ENCODE measurements at regions not wholly inside any gene's neighbourhood (a gene's known extent, or its start where the extent isn't known, plus 50 kb on each side); places are given as distances from the start of the nearest gene placed in this dataset.

- H3K79me1 ChIP-seq (ENCODE audit: low read depth in 1 of 2, low read length in 2 of 2): no peaks in the 10 kb centered on the region
- H3K4me2 ChIP-seq (ENCODE audit: low read depth, low read length): no peak overlapping the region
- no peak overlapping the region for H3K56ac ChIP-seq (ENCODE audit: extremely low read depth, insufficient read depth, low read length)
- H3K27me3 ChIP-seq (ENCODE audit: control insufficient read depth, insufficient read depth, low read length): peaks cover 12% of the 10 kb centered on the region; the same call in 1 of the 2 replicates
- H4K20me1 ChIP-seq (ENCODE audit: insufficient read depth, low read length): no peaks in the 10 kb centered on the region; the same call in 1 of the 2 replicates
- no peak overlapping the region for H2BK120ac ChIP-seq (ENCODE audit: low read depth, low read length)
- dilution Hi-C loops (cut with HindIII; ENCODE audit: low sequenced_read_pairs, unreplicated experiment): no loop called here
- no peak overlapping the region for H3K23ac ChIP-seq (ENCODE audit: low read depth, low read length)
- no peak overlapping the region for H4K91ac ChIP-seq (ENCODE audit: insufficient read depth, low read depth, low read length)
- peaks cover 7% of the 10 kb centered on the region; the same call in 1 of the 2 replicates for H3K9me1 ChIP-seq (ENCODE audit: insufficient read depth, low read length)
- in situ Hi-C loops (cut with MboI; ENCODE audit: low sequenced_read_pairs): no loop called here
- ChIA-PET POLR2A (ENCODE audit: unreplicated experiment) (no interaction called here), CTCF (interaction anchor here (0.6 kb wide), 1 partner anchor 298 kb away, joined by 6 read pairs; no protein-coding TSS in a partner anchor)
- intact Hi-C loops (cut with micrococcal nuclease): no loop called here
- H3K27ac ChIP-seq (ENCODE audit: insufficient read depth, low read length): no peak overlapping the region
- no peak overlapping the region for H3K9ac ChIP-seq (ENCODE audit: low read depth, low read length)
- H3K14ac ChIP-seq (replicated peaks; ENCODE audit: low read depth, low read length): no peak overlapping the region
- ATAC-seq (ENCODE audit: low read depth) (no peak), DNase-seq (no peak)
- H2BK15ac ChIP-seq (ENCODE audit: low read depth, low read length): no peak overlapping the region
- H4K8ac ChIP-seq (ENCODE audit: low read depth in 2 of 2, low read length in 2 of 2): no peak overlapping the region
- no peak for TF ChIP-seq FOS (IDR thresholded peaks at IDR 0.05; ENCODE audit: low read depth, low read length)
- TF ChIP-seq SMC3 (IDR thresholded peaks at IDR 0.05; ENCODE audit: low read depth, low read length): no peak
- no peak for TF ChIP-seq RAD21 (IDR thresholded peaks at IDR 0.05; ENCODE audit: low read length)
- TF ChIP-seq, protein P1, sequence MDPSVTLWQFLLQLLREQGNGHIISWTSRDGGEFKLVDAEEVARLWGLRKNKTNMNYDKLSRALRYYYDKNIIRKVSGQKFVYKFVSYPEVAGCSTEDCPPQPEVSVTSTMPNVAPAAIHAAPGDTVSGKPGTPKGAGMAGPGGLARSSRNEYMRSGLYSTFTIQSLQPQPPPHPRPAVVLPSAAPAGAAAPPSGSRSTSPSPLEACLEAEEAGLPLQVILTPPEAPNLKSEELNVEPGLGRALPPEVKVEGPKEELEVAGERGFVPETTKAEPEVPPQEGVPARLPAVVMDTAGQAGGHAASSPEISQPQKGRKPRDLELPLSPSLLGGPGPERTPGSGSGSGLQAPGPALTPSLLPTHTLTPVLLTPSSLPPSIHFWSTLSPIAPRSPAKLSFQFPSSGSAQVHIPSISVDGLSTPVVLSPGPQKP (IDR thresholded peaks at IDR 0.05; ENCODE audit: borderline replicate concordance, low read depth, low read length): no peak
- H3K4me3 ChIP-seq (ENCODE audit: insufficient read depth, low read depth, low read length): no peak overlapping the region
- no TSS peak for BruUV-seq (replicated peaks)
- no peak overlapping the region for H2AFZ ChIP-seq (replicated peaks; ENCODE audit: low read length, poor library complexity)
- H3K18ac ChIP-seq (ENCODE audit: low read depth, low read length): no peak overlapping the region
- H2AK9ac ChIP-seq (replicated peaks; ENCODE audit: low read depth, low read length, poor library complexity): no peak overlapping the region
- H3K36me3 ChIP-seq (ENCODE audit: control insufficient read depth, insufficient read depth, low read length): no peaks in the 10 kb centered on the region
- no peak overlapping the region for H3K4ac ChIP-seq (ENCODE audit: low read depth, low read length)
- no peak overlapping the region for H4K5ac ChIP-seq (ENCODE audit: low read depth, low read length)
- no peak overlapping the region for H2AK5ac ChIP-seq (ENCODE audit: low read depth, low read length)
- H3K9me3 ChIP-seq (ENCODE audit: control insufficient read depth, insufficient read depth, low read length): no peaks in the 10 kb centered on the region; the same call in 1 of the 2 replicates
- 0 out of 2 replicates have a peak, but pooled peaks cover 2% of the 10 kb centered on the region for H3K4me1 ChIP-seq (ENCODE audit: control insufficient read depth, insufficient read depth, low read length)
- no peak overlapping the region for H2BK20ac ChIP-seq (ENCODE audit: low read depth, low read length)
- no peak overlapping the region for H2BK5ac ChIP-seq (ENCODE audit: low read depth, low read length, poor library complexity, severe bottlenecking)
Observed at GRCh38 chrX:39945709-39946108, 152.0 kb downstream of the BCOR start.

Measured in IMR-90 (cell line).